Activated CD4-positive, alpha-beta T cell treated with anti-CD3 and anti-CD28 coated beads, Interleukin-2, amount 10 ng/mL, durations not matched to agents 24 days and 14 days (primary cell): ENCODE measurements at regions not wholly inside any gene's neighbourhood (a gene's known extent, or its start where the extent isn't known, plus 50 kb on each side); places are given as distances from the start of the nearest gene placed in this dataset.

Experiments used
- DNase-seq: peaks from one replicate; pipeline ENCODE4 v3.0.0; 2022
- H3K27ac Mint-ChIP-seq: one replicate; pipeline ENCODE4 v1.8.0; 2022; ENCODE audit warnings: mild to moderate bottlenecking, mixed read lengths
- H3K27me3 Mint-ChIP-seq: one replicate; pipeline ENCODE4 v1.8.0; 2022; ENCODE audit warnings: mixed read lengths
- H3K36me3 Mint-ChIP-seq: one replicate; pipeline ENCODE4 v1.8.0; 2022; ENCODE audit warnings: low read depth, mild to moderate bottlenecking, mixed read lengths
- H3K4me1 Mint-ChIP-seq: one replicate; pipeline ENCODE4 v1.8.0; 2021; ENCODE audit warnings: mixed read lengths
- H3K4me3 Mint-ChIP-seq: one replicate; pipeline ENCODE4 v1.8.0; 2022; ENCODE audit warnings: mild to moderate bottlenecking, moderate library complexity, mixed read lengths
- H3K9me3 Mint-ChIP-seq: one replicate; pipeline ENCODE4 v1.8.0; 2021; ENCODE audit warnings: mixed read lengths
- intact Hi-C: fragments of 100-400 bp; cut with micrococcal nuclease; formaldehyde crosslinking; loops from one replicate; pipeline ENCODE4 v1.15.1; 2023

DNA sequence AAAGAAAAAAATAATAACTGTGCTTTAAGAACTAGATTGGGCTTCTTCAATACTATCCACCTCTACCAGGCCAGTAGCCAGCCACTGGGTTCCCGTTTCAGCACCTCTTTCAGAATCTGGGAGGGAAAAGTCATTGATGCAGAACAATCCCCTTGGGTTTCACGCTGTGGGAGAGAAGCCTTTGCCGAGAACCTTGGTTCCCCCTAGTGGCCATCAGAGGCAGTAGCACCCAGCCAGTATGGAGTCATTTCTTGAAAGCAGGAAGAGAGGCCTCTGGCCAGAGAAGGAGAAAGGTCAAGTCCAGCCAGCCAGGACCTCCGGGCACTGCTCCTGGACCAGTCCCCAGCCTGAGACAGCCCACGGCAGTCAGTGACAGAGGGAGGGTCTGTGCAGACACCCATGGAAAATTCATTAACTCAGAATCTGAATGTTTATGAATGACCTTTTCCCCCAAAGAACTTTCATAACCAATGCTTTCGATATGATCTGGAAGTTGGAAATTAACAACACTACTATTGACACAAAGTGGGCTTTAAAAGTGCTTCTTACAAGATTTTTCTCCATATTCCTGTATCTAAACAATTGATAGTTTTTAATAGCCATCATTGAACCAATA, 51.2 kb upstream of the CDH5 start:
- no peak overlapping the region for H3K27ac Mint-ChIP-seq
- H3K4me3 Mint-ChIP-seq: no peak overlapping the region

GRCh38 chr16:66311306-66311705, 55.2 kb upstream of the CDH5 start:
- Mint-ChIP-seq H3K27ac (no peak overlapping the region), H3K9me3 (no peaks in the 10 kb centered on the region), H3K4me3 (no peak overlapping the region), H3K36me3 (no peaks in the 10 kb centered on the region), H3K4me1 (peaks cover 4% of the 10 kb centered on the region), H3K27me3 (peaks cover 2% of the 10 kb centered on the region)
- intact Hi-C loops: no loop called here
- no peak for DNase-seq

More for the DNA sequence above, 51.2 kb upstream of the CDH5 start:
- DNase-seq: peak; percentile 86
- intact Hi-C loops: loop anchor here (1.0 kb wide), 1 partner anchor 41 kb away; no protein-coding TSS in a partner anchor
- H3K27me3 Mint-ChIP-seq: peaks cover 4% of the 10 kb centered on the region
- H3K9me3 Mint-ChIP-seq: no peaks in the 10 kb centered on the region
- H3K36me3 Mint-ChIP-seq: no peaks in the 10 kb centered on the region
- peaks cover 4% of the 10 kb centered on the region for H3K4me1 Mint-ChIP-seq

DNA sequence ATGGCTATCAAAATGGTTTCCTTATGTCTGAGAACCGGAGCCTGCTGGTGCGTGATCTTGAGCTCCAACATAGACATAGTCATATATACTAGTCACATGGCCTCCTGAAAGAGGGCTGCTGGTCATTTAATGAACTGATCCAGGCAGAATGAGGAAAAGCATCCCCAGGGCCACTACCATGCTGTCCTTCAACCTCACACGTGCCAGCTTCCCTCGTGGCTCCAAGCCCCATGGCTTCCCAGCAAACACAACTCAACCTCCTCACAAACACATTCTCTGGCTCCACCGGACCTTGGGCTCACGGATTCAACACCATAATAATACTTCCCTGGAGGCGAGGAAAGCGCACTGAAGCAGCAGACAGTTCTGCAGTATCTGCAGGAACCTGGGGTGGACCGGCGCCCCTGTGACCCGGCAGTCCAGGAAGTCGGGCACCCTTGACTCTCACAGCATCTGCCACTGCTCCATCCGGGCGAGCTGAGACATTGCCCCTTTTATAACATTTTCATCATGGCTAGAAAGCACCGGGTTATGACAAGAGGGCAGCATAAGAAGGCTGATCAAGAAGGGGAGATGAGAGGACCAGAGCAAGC, 57.2 kb upstream of the CDH5 start:
- H3K27ac Mint-ChIP-seq: no peak overlapping the region
- DNase-seq: no peak
- intact Hi-C loops: no loop called here
- H3K4me3 Mint-ChIP-seq: no peak overlapping the region
- no peaks in the 10 kb centered on the region for H3K4me1 Mint-ChIP-seq
- H3K9me3 Mint-ChIP-seq: no peaks in the 10 kb centered on the region
- peaks cover 2% of the 10 kb centered on the region for H3K27me3 Mint-ChIP-seq
- H3K36me3 Mint-ChIP-seq: no peaks in the 10 kb centered on the region

DNA sequence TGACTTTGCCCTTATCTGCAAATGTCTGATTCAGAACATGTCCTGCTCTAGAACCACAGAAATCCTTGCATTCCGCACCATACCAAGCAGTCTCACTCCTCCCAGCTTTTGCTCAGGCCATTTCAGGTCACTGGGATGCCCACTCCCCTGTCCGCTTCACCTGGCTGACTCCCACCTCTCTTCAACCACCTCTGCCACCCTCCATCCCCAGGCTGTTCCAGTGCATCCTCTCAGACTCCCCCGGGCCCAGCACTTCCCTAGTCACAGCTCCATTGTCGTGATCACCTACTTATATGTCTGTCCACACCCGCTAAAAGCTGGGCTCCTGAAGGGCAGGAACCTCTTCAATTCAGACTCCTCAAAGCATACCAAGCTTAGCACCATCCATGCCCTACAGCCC, 58.4 kb upstream of the CDH5 start:
- Mint-ChIP-seq H3K27ac (no peak overlapping the region), H3K4me1 (no peaks in the 10 kb centered on the region), H3K4me3 (no peak overlapping the region), H3K27me3 (peaks cover 2% of the 10 kb centered on the region), H3K9me3 (no peaks in the 10 kb centered on the region), H3K36me3 (no peaks in the 10 kb centered on the region)
- intact Hi-C loops: no loop called here
- DNase-seq: no peak

DNA sequence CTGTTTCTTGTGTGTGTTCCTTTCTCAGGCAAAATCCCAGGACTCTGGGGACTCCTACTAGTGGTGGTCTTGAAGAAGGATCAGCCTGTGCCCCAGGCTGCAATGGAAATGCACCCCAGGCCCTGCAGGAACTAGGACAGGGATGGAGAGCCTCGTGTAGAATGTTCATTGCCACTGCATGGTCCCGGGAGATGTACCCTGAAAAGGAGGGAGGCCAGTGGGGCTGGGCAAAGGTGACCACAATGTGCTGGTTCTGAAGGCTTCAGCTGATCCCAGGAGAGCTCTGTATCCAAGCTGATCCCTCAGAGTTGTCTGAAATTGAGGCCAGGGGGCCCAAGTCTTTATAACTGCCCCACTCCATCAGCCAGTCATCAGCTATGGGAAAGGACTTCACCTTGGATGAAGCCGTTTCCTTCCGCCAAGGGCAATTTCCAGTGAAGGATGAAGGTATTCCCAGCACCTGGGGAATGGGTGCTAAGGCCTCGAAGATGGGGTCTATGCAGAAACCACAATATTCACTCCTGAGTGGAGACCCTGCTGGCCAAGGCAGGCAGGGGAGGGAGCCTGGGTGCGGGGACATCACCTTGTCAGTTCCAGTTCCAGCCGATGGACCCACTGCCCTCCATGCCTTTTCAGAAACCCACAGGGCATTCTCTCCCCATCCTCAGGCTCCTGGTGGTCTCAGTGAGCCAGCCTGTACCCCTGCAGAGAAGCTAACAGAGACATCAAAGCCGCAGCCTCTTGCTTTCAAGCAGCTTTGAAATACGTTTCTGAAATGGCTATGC, 59.9 kb upstream of the CDH5 start:
- Mint-ChIP-seq H3K4me1 (no peaks in the 10 kb centered on the region), H3K4me3 (no peak overlapping the region), H3K27me3 (peaks cover 4% of the 10 kb centered on the region), H3K9me3 (no peaks in the 10 kb centered on the region), H3K36me3 (no peaks in the 10 kb centered on the region), H3K27ac (no peak overlapping the region)
- no peak for DNase-seq
- intact Hi-C loops: no loop called here

GRCh38 chr16:66304961-66305360, 61.5 kb upstream of the CDH5 start:
- Mint-ChIP-seq H3K9me3 (peaks cover 6% of the 10 kb centered on the region), H3K4me1 (peaks cover 3% of the 10 kb centered on the region), H3K4me3 (no peak overlapping the region), H3K27me3 (peaks cover 6% of the 10 kb centered on the region), H3K36me3 (no peaks in the 10 kb centered on the region), H3K27ac (no peak overlapping the region)
- DNase-seq: no peak
- intact Hi-C loops: no loop called here

- no peak for DNase-seq
- Mint-ChIP-seq H3K27ac (no peak overlapping the region), H3K36me3 (no peaks in the 10 kb centered on the region)
Observed at GRCh38 chr16:66304151-66304550, 62.3 kb upstream of the CDH5 start.

GRCh38 chr16:66300501-66300900, 66.0 kb upstream of the CDH5 start:
- Mint-ChIP-seq H3K4me3 (no peak overlapping the region), H3K27ac (no peak overlapping the region), H3K27me3 (peaks cover 4% of the 10 kb centered on the region), H3K36me3 (no peaks in the 10 kb centered on the region), H3K4me1 (peaks cover 10% of the 10 kb centered on the region), H3K9me3 (peaks cover 6% of the 10 kb centered on the region)
- no peak for DNase-seq
- intact Hi-C loops: no loop called here

More at GRCh38 chr16:66304151-66304550, 62.3 kb upstream of the CDH5 start:
- Mint-ChIP-seq H3K27me3 (peaks cover 6% of the 10 kb centered on the region), H3K4me3 (no peak overlapping the region), H3K4me1 (peaks cover 10% of the 10 kb centered on the region), H3K9me3 (peaks cover 6% of the 10 kb centered on the region)
- intact Hi-C loops: no loop called here

DNA sequence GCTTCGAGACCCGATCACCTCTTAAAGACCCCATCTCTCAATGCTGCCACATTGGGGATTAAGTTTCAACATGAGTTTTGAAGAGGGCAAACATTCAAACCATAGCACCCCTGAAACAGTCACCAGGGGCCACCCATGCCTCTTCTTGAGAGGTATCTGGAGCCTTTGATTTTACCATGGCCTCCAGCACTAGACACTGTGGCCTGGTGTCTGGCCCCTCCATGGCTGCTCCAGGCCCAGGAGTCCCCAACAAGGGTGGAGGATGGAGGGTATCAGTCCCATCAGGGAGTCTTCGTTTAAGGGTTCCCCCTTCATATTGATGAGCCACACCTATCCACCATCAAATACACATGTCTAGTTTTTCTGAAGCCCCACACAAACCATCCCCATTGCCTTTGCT, 66.5 kb upstream of the CDH5 start:
- Mint-ChIP-seq H3K4me1 (peaks cover 10% of the 10 kb centered on the region), H3K27me3 (peaks cover 4% of the 10 kb centered on the region), H3K36me3 (no peaks in the 10 kb centered on the region), H3K4me3 (no peak overlapping the region), H3K27ac (no peak overlapping the region), H3K9me3 (peaks cover 6% of the 10 kb centered on the region)
- no peak for DNase-seq
- intact Hi-C loops: no loop called here

- Mint-ChIP-seq H3K27ac (no peak overlapping the region), H3K27me3 (peaks cover 4% of the 10 kb centered on the region), H3K9me3 (peaks cover 6% of the 10 kb centered on the region), H3K4me1 (peaks cover 10% of the 10 kb centered on the region), H3K36me3 (no peaks in the 10 kb centered on the region), H3K4me3 (no peak overlapping the region)
- intact Hi-C loops: no loop called here
- DNase-seq: no peak
Observed at GRCh38 chr16:66299349-66299748, 67.1 kb upstream of the CDH5 start.

DNA sequence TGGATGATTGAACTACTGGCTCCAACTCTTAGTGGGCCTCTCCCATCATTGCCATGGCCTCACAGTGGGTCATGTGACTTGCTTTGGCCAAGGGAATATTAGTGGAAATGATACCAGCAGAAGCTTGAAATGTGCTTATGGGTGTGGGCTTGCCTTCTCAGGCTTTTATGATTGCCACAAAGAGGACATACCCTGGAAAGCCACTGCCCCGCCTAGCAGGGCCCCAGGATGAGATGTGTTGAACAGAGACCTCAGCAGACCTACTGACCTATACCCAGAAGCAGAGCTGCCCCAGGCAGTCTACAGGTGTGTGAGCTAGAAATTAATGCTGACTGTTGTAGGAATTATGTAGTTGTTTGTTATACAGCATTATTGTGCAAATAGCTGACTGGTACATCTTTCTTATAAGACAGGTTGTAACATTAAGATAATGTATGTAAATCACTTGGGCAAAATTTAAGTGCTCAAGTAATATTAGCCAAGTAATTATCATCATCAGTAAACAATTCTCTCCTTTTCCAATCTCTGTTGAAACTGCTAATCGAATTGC, 67.8 kb upstream of the CDH5 start:
- no peak for DNase-seq
- H3K27ac Mint-ChIP-seq: no peak overlapping the region

GRCh38 chr16:66298006-66298405, 68.5 kb upstream of the CDH5 start:
- intact Hi-C loops: no loop called here
- Mint-ChIP-seq H3K4me3 (no peak overlapping the region), H3K27ac (no peak overlapping the region), H3K4me1 (peaks cover 10% of the 10 kb centered on the region), H3K9me3 (peaks cover 6% of the 10 kb centered on the region), H3K27me3 (peaks cover 4% of the 10 kb centered on the region), H3K36me3 (no peaks in the 10 kb centered on the region)
- no peak for DNase-seq

More for the DNA sequence above, 67.8 kb upstream of the CDH5 start:
- Mint-ChIP-seq H3K36me3 (no peaks in the 10 kb centered on the region), H3K9me3 (peaks cover 6% of the 10 kb centered on the region), H3K4me1 (peaks cover 10% of the 10 kb centered on the region), H3K4me3 (no peak overlapping the region), H3K27me3 (peaks cover 4% of the 10 kb centered on the region)
- intact Hi-C loops: no loop called here

DNA sequence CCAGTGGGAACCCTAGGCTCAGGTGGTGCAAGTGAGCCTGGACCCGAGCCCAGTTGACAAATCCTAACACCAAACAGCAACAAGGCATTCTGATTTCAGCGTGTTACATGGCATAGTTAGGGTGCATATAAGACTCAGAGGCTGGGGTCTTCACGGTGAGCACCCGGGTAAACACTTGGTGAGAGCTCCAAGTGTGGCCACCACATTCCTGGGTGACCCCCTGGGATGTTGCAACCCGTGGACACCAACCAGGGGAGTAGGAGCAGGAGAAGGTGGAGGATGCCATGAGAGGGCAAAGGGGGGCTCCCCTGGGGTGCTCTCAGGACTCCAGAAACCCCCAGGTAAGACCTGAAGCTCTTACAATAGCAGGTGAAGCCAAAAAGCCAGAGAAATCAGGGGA, 69.9 kb upstream of the CDH5 start:
- no peak for DNase-seq
- intact Hi-C loops: no loop called here
- Mint-ChIP-seq H3K4me1 (peaks cover 10% of the 10 kb centered on the region), H3K9me3 (peaks cover 6% of the 10 kb centered on the region), H3K27me3 (peaks cover 9% of the 10 kb centered on the region), H3K4me3 (no peak overlapping the region), H3K27ac (no peak overlapping the region), H3K36me3 (no peaks in the 10 kb centered on the region)
